ENCODE measurements at regions not wholly inside any gene's neighbourhood (a gene's known extent, or its start where the extent isn't known, plus 50 kb on each side); places are given as distances from the start of the nearest gene placed in this dataset.

DNA sequence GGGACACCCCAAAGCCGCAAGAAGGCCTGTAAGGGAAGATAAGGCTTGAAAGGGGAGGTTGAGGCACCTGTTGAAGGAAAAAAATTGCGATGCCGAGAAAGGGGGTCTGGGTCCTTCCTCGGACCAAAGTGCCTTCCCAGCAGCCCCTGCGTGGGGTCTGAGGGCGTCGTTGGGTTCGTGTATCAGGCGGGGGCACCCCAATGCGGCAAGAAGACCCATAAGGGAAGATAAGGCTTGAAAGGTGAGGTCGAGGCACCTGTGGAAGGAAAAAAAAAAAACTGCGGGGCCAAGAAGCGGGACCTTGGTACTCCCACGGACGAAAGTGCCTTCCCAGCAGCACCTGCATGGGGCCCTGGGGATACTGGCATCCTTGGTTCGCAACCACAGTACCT is 277.5 kb downstream of the ALG10 start (continued):
- TF ChIP-seq ZNF687 (IDR thresholded peaks at IDR 0.05): no peak
- TF ChIP-seq SMARCA5 (IDR thresholded peaks at IDR 0.05): no peak
- TF ChIP-seq, protein P1, sequence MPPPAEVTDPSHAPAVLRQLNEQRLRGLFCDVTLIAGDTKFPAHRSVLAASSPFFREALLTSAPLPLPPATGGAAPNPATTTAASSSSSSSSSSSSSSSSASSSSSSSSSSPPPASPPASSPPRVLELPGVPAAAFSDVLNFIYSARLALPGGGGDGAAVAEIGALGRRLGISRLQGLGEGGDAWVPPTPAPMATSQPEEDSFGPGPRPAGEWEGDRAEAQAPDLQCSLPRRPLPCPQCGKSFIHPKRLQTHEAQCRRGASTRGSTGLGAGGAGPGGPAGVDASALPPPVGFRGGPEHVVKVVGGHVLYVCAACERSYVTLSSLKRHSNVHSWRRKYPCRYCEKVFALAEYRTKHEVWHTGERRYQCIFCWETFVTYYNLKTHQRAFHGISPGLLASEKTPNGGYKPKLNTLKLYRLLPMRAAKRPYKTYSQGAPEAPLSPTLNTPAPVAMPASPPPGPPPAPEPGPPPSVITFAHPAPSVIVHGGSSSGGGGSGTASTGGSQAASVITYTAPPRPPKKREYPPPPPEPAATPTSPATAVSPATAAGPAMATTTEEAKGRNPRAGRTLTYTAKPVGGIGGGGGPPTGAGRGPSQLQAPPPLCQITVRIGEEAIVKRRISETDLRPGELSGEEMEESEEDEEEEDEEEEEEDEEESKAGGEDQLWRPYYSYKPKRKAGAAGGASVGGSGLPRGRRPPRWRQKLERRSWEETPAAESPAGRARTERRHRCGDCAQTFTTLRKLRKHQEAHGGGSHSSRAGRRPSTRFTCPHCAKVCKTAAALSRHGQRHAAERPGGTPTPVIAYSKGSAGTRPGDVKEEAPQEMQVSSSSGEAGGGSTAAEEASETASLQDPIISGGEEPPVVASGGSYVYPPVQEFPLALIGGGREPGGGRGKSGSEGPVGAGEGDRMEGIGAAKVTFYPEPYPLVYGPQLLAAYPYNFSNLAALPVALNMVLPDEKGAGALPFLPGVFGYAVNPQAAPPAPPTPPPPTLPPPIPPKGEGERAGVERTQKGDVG (CRISPR knock-in tag; IDR thresholded peaks at IDR 0.05): no peak
- no peak for TF ChIP-seq NR2C1 (IDR thresholded peaks at IDR 0.05)
- TF ChIP-seq PML (IDR thresholded peaks at IDR 0.05; ENCODE audit: low read length): no peak
- TF ChIP-seq, protein P2, sequence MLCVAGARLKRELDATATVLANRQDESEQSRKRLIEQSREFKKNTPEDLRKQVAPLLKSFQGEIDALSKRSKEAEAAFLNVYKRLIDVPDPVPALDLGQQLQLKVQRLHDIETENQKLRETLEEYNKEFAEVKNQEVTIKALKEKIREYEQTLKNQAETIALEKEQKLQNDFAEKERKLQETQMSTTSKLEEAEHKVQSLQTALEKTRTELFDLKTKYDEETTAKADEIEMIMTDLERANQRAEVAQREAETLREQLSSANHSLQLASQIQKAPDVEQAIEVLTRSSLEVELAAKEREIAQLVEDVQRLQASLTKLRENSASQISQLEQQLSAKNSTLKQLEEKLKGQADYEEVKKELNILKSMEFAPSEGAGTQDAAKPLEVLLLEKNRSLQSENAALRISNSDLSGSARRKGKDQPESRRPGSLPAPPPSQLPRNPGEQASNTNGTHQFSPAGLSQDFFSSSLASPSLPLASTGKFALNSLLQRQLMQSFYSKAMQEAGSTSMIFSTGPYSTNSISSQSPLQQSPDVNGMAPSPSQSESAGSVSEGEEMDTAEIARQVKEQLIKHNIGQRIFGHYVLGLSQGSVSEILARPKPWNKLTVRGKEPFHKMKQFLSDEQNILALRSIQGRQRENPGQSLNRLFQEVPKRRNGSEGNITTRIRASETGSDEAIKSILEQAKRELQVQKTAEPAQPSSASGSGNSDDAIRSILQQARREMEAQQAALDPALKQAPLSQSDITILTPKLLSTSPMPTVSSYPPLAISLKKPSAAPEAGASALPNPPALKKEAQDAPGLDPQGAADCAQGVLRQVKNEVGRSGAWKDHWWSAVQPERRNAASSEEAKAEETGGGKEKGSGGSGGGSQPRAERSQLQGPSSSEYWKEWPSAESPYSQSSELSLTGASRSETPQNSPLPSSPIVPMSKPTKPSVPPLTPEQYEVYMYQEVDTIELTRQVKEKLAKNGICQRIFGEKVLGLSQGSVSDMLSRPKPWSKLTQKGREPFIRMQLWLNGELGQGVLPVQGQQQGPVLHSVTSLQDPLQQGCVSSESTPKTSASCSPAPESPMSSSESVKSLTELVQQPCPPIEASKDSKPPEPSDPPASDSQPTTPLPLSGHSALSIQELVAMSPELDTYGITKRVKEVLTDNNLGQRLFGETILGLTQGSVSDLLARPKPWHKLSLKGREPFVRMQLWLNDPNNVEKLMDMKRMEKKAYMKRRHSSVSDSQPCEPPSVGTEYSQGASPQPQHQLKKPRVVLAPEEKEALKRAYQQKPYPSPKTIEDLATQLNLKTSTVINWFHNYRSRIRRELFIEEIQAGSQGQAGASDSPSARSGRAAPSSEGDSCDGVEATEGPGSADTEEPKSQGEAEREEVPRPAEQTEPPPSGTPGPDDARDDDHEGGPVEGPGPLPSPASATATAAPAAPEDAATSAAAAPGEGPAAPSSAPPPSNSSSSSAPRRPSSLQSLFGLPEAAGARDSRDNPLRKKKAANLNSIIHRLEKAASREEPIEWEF (IDR thresholded peaks at IDR 0.05; ENCODE audit: insufficient replicate concordance, low read depth, low read length): no peak
- no peak for TF ChIP-seq SIX5 (IDR thresholded peaks at IDR 0.05; ENCODE audit: low read depth, low read length, severe bottlenecking)
- TF ChIP-seq ZZZ3 (IDR thresholded peaks at IDR 0.05; ENCODE audit: control insufficient read depth, insufficient read length, low read depth): no peak
- no peak for TF ChIP-seq MAX (IDR thresholded peaks at IDR 0.05; ENCODE audit: low read depth, low read length)
- TF ChIP-seq ZNF384 (IDR thresholded peaks at IDR 0.05; ENCODE audit: borderline replicate concordance, low read depth, low read length): no peak
